ENCODE measurements at regions not wholly inside any gene's neighbourhood (a gene's known extent, or its start where the extent isn't known, plus 50 kb on each side); places are given as distances from the start of the nearest gene placed in this dataset.

- no peak for DNase-seq
Observed at GRCh38 chr10:129274748-129275474, 192.1 kb upstream of the MGMT start.

- no peak for DNase-seq
Observed at GRCh38 chr10:129275886-129276285, 191.2 kb upstream of the MGMT start.

- no peak for DNase-seq
Observed at GRCh38 chr10:129277084-129277483, 190.0 kb upstream of the MGMT start.

- DNase-seq, result no peak
Observed at GRCh38 chr10:129277841-129278240, 189.2 kb upstream of the MGMT start.

- no peak for DNase-seq
Observed at GRCh38 chr10:129278686-129279085, 188.4 kb upstream of the MGMT start.

- DNase-seq, result no peak
Observed at GRCh38 chr10:129279446-129280154, 187.4 kb upstream of the MGMT start.

- no peak for DNase-seq
Observed at GRCh38 chr10:129280155-129280502, 186.9 kb upstream of the MGMT start.

GRCh38 chr10:129280908-129281586 is 186.0 kb upstream of the MGMT start:
- DNase-seq, result no peak

- no peak for DNase-seq
Observed at GRCh38 chr10:129285459-129285858, 181.6 kb upstream of the MGMT start.

- no peak for DNase-seq
Observed at GRCh38 chr10:129288999-129289584, 177.9 kb upstream of the MGMT start.

GRCh38 chr10:129293991-129294700 is 172.9 kb upstream of the MGMT start:
- no peak for DNase-seq

- DNase-seq, result no peak
Observed at GRCh38 chr10:129294944-129295343, 172.1 kb upstream of the MGMT start.

GRCh38 chr10:129305046-129305445 is 162.0 kb upstream of the MGMT start:
- DNase-seq, result no peak

GRCh38 chr10:129307141-129307540 is 159.9 kb upstream of the MGMT start:
- no peak for DNase-seq

- DNase-seq, result no peak
Observed at GRCh38 chr10:129308953-129309564, 158.0 kb upstream of the MGMT start.

GRCh38 chr10:129309565-129309964 is 157.5 kb upstream of the MGMT start:
- DNase-seq, result no peak

GRCh38 chr10:129310881-129311280 is 156.2 kb upstream of the MGMT start:
- no peak for DNase-seq

- no peak for DNase-seq
Observed at GRCh38 chr10:129319934-129320333, 147.1 kb upstream of the MGMT start.

GRCh38 chr10:129320340-129320739 is 146.7 kb upstream of the MGMT start:
- no peak for DNase-seq

GRCh38 chr10:129321727-129322126 is 145.3 kb upstream of the MGMT start:
- no peak for DNase-seq

GRCh38 chr10:129322933-129323820 is 143.9 kb upstream of the MGMT start:
- DNase-seq, result no peak

GRCh38 chr10:129323879-129324278 is 143.2 kb upstream of the MGMT start:
- no peak for DNase-seq

Measured in activated CD8-positive, alpha-beta memory T cell treated with anti-CD3 and anti-CD28 coated beads, Interleukin-2, amount 50 U/mL, for 4 hours (primary cell).